OCI-LY3 (cell line): ENCODE measurements at regions not wholly inside any gene's neighbourhood (a gene's known extent, or its start where the extent isn't known, plus 50 kb on each side); places are given as distances from the start of the nearest gene placed in this dataset.
"Not testable (repeated sequence)": the region's sequence is repeated elsewhere in the genome, so short reads cannot be mapped to it uniquely, and the experiment has no call there.

Source experiments
- CTCF ChIP-seq: fragments of 200-600, 300-600 bp; sonication (generic); IDR thresholded peaks from 2 replicates; pipeline ENCODE4 v1.5.1; 2014; ENCODE audit warnings: antibody characterized with exemption, low read length, low read depth
- EZH2phosphoT487 ChIP-seq: fragments of 200-600 bp; shearing (Covaris generic); IDR thresholded peaks from 2 replicates; pipeline ENCODE4 v1.6.1; 2018; ENCODE audit warnings: antibody characterized with exemption, mixed run types, low read depth

- not testable (repeated sequence) for TF ChIP-seq CTCF, EZH2phosphoT487
Observed at GRCh38 chr11:3531280-3531679, 110.5 kb downstream of the ART5 start.
